ENCODE measurements at regions not wholly inside any gene's neighbourhood (a gene's known extent, or its start where the extent isn't known, plus 50 kb on each side); places are given as distances from the start of the nearest gene placed in this dataset.
A peak's percentile ranks its signal among the peaks of the same experiment; 100 is the strongest.

DNA sequence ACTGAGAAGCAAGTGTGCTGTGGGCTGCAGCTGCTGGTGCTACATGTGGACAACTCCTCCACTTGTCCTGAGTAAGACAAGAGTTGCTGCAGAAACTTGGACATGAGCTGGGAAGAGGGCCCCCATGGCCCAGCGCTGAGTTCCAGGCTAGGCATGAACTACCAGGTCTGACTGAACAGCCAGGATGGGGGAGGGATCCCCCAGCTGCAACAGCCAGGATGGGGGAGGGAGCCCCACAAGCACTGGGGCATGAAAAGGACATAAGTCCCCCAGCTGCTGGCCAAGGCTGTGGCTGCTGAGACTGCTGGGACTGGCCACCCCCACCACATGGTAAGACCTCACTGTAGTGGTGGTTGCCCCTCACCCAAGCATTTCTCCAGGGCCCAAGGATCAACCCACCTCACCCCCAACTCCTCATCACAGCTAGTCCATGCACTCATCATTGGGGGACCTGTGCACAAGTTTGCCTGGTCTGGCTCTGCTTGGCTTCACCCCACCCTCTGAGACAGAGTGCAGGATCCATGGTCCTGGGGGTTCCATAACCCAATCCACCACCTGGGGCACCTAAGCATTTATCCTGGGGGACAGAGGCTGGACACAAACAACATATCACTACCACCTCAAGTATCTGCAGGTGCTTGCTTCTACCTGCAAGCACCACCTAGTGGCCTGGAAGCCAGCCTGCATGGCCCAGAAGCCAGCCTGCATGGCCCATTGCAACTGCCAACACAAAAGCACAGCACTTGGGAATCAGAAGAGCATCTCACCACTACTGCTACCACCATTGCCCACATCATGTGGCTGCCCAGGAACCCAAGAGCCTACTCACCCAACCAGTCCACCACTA is 84.5 kb upstream of the STT3B start:
- TF ChIP-seq, protein P1, sequence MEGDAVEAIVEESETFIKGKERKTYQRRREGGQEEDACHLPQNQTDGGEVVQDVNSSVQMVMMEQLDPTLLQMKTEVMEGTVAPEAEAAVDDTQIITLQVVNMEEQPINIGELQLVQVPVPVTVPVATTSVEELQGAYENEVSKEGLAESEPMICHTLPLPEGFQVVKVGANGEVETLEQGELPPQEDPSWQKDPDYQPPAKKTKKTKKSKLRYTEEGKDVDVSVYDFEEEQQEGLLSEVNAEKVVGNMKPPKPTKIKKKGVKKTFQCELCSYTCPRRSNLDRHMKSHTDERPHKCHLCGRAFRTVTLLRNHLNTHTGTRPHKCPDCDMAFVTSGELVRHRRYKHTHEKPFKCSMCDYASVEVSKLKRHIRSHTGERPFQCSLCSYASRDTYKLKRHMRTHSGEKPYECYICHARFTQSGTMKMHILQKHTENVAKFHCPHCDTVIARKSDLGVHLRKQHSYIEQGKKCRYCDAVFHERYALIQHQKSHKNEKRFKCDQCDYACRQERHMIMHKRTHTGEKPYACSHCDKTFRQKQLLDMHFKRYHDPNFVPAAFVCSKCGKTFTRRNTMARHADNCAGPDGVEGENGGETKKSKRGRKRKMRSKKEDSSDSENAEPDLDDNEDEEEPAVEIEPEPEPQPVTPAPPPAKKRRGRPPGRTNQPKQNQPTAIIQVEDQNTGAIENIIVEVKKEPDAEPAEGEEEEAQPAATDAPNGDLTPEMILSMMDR (IDR thresholded peaks at IDR 0.05), result peak; percentile 76
- TF ChIP-seq ZFX (IDR thresholded peaks at IDR 0.05; ENCODE audit: borderline replicate concordance), result no peak
